Kidney (tissue), 13 donors: ENCODE measurements at regions not wholly inside any gene's neighbourhood (a gene's known extent, or its start where the extent isn't known, plus 50 kb on each side); places are given as distances from the start of the nearest gene placed in this dataset.

Source experiments
- DNase-seq, 5 donors: peaks; one replicate each; pipeline ENCODE4 v3.0.0-alpha.2; 2013 to 2020
- FAIRE-seq: peaks from 2 replicates; lab custom pipeline; 2012; peaks lifted over from hg19 to GRCh38; lab: Jason Lieb, UNC
- H3K27ac ChIP-seq, 2 donors: one replicate each; pipeline ENCODE4 v1.7.0; 2013; ENCODE audit warnings: low read depth in 2 of 2, low read length in 2 of 2, inconsistent platforms in 1 of 2
- H3K27me3 ChIP-seq: one replicate; pipeline ENCODE4 v1.7.1; 2013; ENCODE audit warnings: low read length, inconsistent platforms; ENCODE audit not compliant: control insufficient read depth, insufficient read depth
- H3K36me3 ChIP-seq, 3 donors: one replicate each; pipeline versions ENCODE4 v1.7.0 to v1.7.1; 2013; ENCODE audit warnings: low read length in 3 of 3, control low read depth in 1 of 3, inconsistent platforms in 1 of 3; ENCODE audit not compliant: insufficient read depth in 3 of 3, control insufficient read depth in 2 of 3
- H3K4me1 ChIP-seq, 3 donors: one replicate each; pipeline versions ENCODE4 v1.7.0 to v1.7.1; 2013; ENCODE audit warnings: low read length in 3 of 3, inconsistent platforms in 1 of 3, low read depth in 1 of 3; ENCODE audit not compliant: control insufficient read depth in 2 of 3, insufficient read depth in 2 of 3
- H3K4me3 ChIP-seq, 3 donors: one replicate each; pipeline versions ENCODE4 v1.7.0 to v1.8.1; 2013; ENCODE audit warnings: low read length in 3 of 3, control low read depth in 1 of 3, inconsistent platforms in 1 of 3
- H3K9ac ChIP-seq, 3 donors: one replicate each; pipeline versions ENCODE4 v1.7.0 to v1.7.1; 2013; ENCODE audit warnings: low read length in 3 of 3, control low read depth in 1 of 3, inconsistent platforms in 1 of 3
- H3K9me3 ChIP-seq, 3 donors: one replicate each; pipeline versions ENCODE4 v1.7.0 to v1.7.1; 2013; ENCODE audit warnings: low read length in 3 of 3, control low read depth in 1 of 3, inconsistent platforms in 1 of 3; ENCODE audit not compliant: control insufficient read depth in 2 of 3, insufficient read depth in 1 of 3
- intact Hi-C: fragments of 100-400 bp; cut with DNase I; formaldehyde crosslinking; loops from one replicate; pipeline ENCODE4 v1.11.1; 2022
- TF ChIP-seq, protein P1 (sequence below): IDR thresholded peaks from 3 replicates; pipeline ENCODE4 v1.5.1; 2012; ENCODE audit warnings: mild to moderate bottlenecking, moderate library complexity, borderline replicate concordance; ENCODE audit not compliant: insufficient read depth; ENCODE audit errors: extremely low read depth
- donor health status: control.
- donor health status: control.
- donor health status: control.
- donor health status: control.
- donor health status: control.
- donor health status: DM: yes; HTN: yes; CAD: no.
- donor health status: Normal renal cell carcinoma (clear cell type).

- no peaks in the 10 kb centered on the region for H3K36me3 ChIP-seq
- no peak overlapping the region for H3K27ac ChIP-seq
- FAIRE-seq (no peak), DNase-seq (no peak)
- H3K4me1 ChIP-seq, result no peaks in the 10 kb centered on the region
- intact Hi-C loops, result no loop called here
- no peaks in the 10 kb centered on the region for H3K9me3 ChIP-seq
- no peaks in the 10 kb centered on the region for H3K27me3 ChIP-seq
- TF ChIP-seq, protein P1, sequence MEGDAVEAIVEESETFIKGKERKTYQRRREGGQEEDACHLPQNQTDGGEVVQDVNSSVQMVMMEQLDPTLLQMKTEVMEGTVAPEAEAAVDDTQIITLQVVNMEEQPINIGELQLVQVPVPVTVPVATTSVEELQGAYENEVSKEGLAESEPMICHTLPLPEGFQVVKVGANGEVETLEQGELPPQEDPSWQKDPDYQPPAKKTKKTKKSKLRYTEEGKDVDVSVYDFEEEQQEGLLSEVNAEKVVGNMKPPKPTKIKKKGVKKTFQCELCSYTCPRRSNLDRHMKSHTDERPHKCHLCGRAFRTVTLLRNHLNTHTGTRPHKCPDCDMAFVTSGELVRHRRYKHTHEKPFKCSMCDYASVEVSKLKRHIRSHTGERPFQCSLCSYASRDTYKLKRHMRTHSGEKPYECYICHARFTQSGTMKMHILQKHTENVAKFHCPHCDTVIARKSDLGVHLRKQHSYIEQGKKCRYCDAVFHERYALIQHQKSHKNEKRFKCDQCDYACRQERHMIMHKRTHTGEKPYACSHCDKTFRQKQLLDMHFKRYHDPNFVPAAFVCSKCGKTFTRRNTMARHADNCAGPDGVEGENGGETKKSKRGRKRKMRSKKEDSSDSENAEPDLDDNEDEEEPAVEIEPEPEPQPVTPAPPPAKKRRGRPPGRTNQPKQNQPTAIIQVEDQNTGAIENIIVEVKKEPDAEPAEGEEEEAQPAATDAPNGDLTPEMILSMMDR, result no peak
- H3K4me3 ChIP-seq, result no peak overlapping the region
- H3K9ac ChIP-seq, result no peak overlapping the region
Measured at GRCh38 chr5:117098094-117098493, 523.5 kb upstream of the SEMA6A start.

- intact Hi-C loops, result no loop called here
- no peak overlapping the region for H3K9ac ChIP-seq
- no peaks in the 10 kb centered on the region for H3K4me1 ChIP-seq
- no peak overlapping the region for H3K27ac ChIP-seq
- H3K27me3 ChIP-seq, result no peaks in the 10 kb centered on the region
- H3K4me3 ChIP-seq, result no peak overlapping the region
- no peaks in the 10 kb centered on the region for H3K36me3 ChIP-seq
- H3K9me3 ChIP-seq, result no peaks in the 10 kb centered on the region
- DNase-seq (peak in 2 of 5 donors; percentile 12 to 51), FAIRE-seq (no peak)
- TF ChIP-seq, protein P1, result no peak
Measured at GRCh38 chr5:117095346-117096332, 521.0 kb upstream of the SEMA6A start.

GRCh38 chr5:117094114-117094815 is 519.6 kb upstream of the SEMA6A start:
- no peak overlapping the region for H3K4me3 ChIP-seq
- H3K9me3 ChIP-seq, result no peaks in the 10 kb centered on the region
- no peaks in the 10 kb centered on the region for H3K27me3 ChIP-seq
- H3K36me3 ChIP-seq, result no peaks in the 10 kb centered on the region
- TF ChIP-seq, protein P1, result no peak
- DNase-seq, result peak in 1 of 5 donors; percentile 64
- H3K27ac ChIP-seq, result no peak overlapping the region
- intact Hi-C loops, result no loop called here
- H3K4me1 ChIP-seq, result no peaks in the 10 kb centered on the region
- FAIRE-seq, result no peak
- no peak overlapping the region for H3K9ac ChIP-seq
